ENCODE measurements at regions not wholly inside any gene's neighbourhood (a gene's known extent, or its start where the extent isn't known, plus 50 kb on each side); places are given as distances from the start of the nearest gene placed in this dataset.

GRCh38 chr6:147821295-147821897 is 312.9 kb downstream of the SAMD5 start:
- no peaks in the 10 kb centered on the region for H3K4me1 ChIP-seq

GRCh38 chr6:147823936-147824335 is 315.4 kb downstream of the SAMD5 start:
- WGBS, 3 donors, result 36 to 39% (median 39%) methylated on average over 2 of the region's 2 CpGs
- intact Hi-C loops (cut with DNase I), result no loop called here
- TF ChIP-seq CTCF (IDR thresholded peaks at IDR 0.05), result no peak

More at GRCh38 chr6:147821295-147821897, 312.9 kb downstream of the SAMD5 start:
- H3K27ac ChIP-seq, result no peak overlapping the region
- no peaks in the 10 kb centered on the region for H3K9me3 ChIP-seq
- H3K36me3 ChIP-seq (ENCODE audit: insufficient read depth in 1 of 2, low read depth in 1 of 2), result no peaks in the 10 kb centered on the region
- no peak overlapping the region for H3K4me3 ChIP-seq
- WGBS, 3 donors, result 75 to 79% (median 77%) methylated on average over 14 of the region's 14 CpGs
- H3K27me3 ChIP-seq (ENCODE audit: insufficient read depth in 3 of 3, low read length in 2 of 3), result no peaks in the 10 kb centered on the region
- DNase-seq (no peak), ATAC-seq (no peak)
- no peak for TF ChIP-seq CTCF (IDR thresholded peaks at IDR 0.05)
- intact Hi-C loops (cut with DNase I), result no loop called here

GRCh38 chr6:147825848-147826247 is 317.4 kb downstream of the SAMD5 start:
- Histone ChIP-seq H3K36me3 (ENCODE audit: insufficient read depth in 1 of 2, low read depth in 1 of 2) (no peaks in the 10 kb centered on the region), H3K4me3 (no peak overlapping the region), H3K27me3 (ENCODE audit: insufficient read depth in 3 of 3, low read length in 2 of 3) (no peaks in the 10 kb centered on the region), H3K9me3 (no peaks in the 10 kb centered on the region), H3K27ac (no peak overlapping the region), H3K4me1 (no peaks in the 10 kb centered on the region)
- TF ChIP-seq CTCF (IDR thresholded peaks at IDR 0.05), result no peak
- ATAC-seq, result no peak
- 64 to 87% (median 75%) methylated on average over 2 of the region's 2 CpGs for WGBS, 3 donors
- intact Hi-C loops (cut with DNase I), result no loop called here
- no peak for DNase-seq

More at GRCh38 chr6:147823936-147824335, 315.4 kb downstream of the SAMD5 start:
- no peak for DNase-seq
- no peaks in the 10 kb centered on the region for H3K27me3 ChIP-seq (ENCODE audit: insufficient read depth in 3 of 3, low read length in 2 of 3)
- H3K27ac ChIP-seq, result no peak overlapping the region
- no peaks in the 10 kb centered on the region for H3K4me1 ChIP-seq
- no peaks in the 10 kb centered on the region for H3K9me3 ChIP-seq
- no peak overlapping the region for H3K4me3 ChIP-seq
- no peak for ATAC-seq
- no peaks in the 10 kb centered on the region for H3K36me3 ChIP-seq (ENCODE audit: insufficient read depth in 1 of 2, low read depth in 1 of 2)

GRCh38 chr6:147826698-147827097 is 318.2 kb downstream of the SAMD5 start:
- no peaks in the 10 kb centered on the region for H3K27me3 ChIP-seq (ENCODE audit: insufficient read depth in 3 of 3, low read length in 2 of 3)
- H3K4me3 ChIP-seq, result no peak overlapping the region
- intact Hi-C loops (cut with DNase I), result no loop called here

More at GRCh38 chr6:147826698-147827097, 318.2 kb downstream of the SAMD5 start:
- WGBS, 3 donors, result 83 to 90% (median 85%) methylated on average over 4 of the region's 4 CpGs
- no peaks in the 10 kb centered on the region for H3K4me1 ChIP-seq
- no peak for TF ChIP-seq CTCF (IDR thresholded peaks at IDR 0.05)
- no peak overlapping the region for H3K27ac ChIP-seq
- no peaks in the 10 kb centered on the region for H3K36me3 ChIP-seq (ENCODE audit: insufficient read depth in 1 of 2, low read depth in 1 of 2)
- no peaks in the 10 kb centered on the region for H3K9me3 ChIP-seq
- ATAC-seq (no peak), DNase-seq (no peak)
